ENCODE measurements at regions not wholly inside any gene's neighbourhood (a gene's known extent, or its start where the extent isn't known, plus 50 kb on each side); places are given as distances from the start of the nearest gene placed in this dataset.

DNA sequence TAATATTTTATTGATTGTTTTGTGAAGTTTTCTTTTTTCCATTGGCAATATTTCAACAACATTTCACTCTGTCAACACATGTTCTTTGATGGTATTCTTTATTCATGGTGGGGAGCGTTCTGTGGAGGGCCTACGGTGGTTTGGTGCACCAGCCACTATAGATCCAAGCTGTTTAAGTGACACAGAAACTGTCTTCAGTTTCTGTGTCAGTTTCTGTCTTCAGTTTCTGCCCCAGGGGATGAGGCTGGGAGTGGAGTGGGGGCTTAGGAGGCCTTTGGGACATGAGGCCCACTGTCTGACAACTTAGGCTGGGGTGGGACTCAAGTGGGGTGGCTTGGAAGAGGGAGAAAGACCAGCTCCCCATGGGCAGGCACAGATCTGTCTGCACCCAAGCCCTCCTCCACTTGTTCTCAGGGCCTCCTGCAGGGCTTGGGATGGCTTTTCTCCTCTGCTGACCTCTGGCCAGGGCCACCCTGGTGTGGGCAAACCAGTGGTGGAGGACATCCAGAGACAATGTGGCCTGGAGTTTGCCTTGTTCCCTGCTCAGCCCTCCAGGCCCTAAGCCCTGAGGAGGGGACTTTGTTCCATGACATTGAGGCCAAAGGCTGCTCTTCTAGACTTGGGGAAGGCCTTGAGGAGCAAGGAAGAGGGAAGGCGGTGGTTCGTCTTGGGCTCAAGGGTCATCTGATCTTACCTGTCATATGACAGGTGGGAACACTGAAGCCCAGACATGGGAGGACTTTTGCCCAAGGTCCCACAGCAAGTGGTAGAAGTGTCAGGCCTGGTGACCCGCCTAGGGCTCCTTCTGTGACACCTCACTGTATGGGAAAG, 60.3 kb upstream of the SMAD6 start:
- no peak overlapping the region for H3K4me3 Mint-ChIP-seq
- CTCF ChIA-PET, result no interaction called here
- intact Hi-C loops (cut with micrococcal nuclease), result no loop called here
- no peaks in the 10 kb centered on the region for H3K9me3 Mint-ChIP-seq
- POLR2A ChIA-PET, result no interaction called here
- no peaks in the 10 kb centered on the region for H3K27me3 Mint-ChIP-seq
- no peak overlapping the region for H3K27ac Mint-ChIP-seq
- no peak for DNase-seq
- peaks cover 10% of the 10 kb centered on the region for H3K4me1 Mint-ChIP-seq (ENCODE audit: low read depth)
- no peaks in the 10 kb centered on the region for H3K36me3 Mint-ChIP-seq

DNA sequence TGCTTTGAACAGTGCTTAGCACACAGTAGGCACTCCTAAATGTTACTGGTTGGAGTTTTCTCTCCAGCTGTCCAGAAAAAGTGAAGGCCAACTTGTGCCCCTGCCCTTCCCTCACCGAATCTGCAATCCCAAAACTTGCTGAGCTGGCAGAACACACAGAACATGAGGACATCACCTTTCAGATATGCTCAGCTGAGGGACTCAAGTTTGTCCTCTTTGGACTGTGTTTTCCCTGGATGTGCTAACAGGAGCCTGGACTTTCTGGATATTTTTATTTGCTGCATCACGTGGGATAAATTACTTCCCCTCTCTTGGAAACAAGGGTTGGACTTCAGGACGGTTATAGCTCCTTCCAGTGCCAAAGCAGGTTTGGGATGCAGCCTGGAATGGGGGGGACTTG, 59.5 kb upstream of the SMAD6 start:
- intact Hi-C loops (cut with micrococcal nuclease), result no loop called here

GRCh38 chr15:66643033-66643432, 59.0 kb upstream of the SMAD6 start:
- Mint-ChIP-seq H3K4me3 (no peak overlapping the region), H3K27me3 (no peaks in the 10 kb centered on the region), H3K36me3 (no peaks in the 10 kb centered on the region), H3K9me3 (no peaks in the 10 kb centered on the region), H3K4me1 (ENCODE audit: low read depth) (peaks cover 7% of the 10 kb centered on the region), H3K27ac (no peak overlapping the region)
- no peak for DNase-seq
- intact Hi-C loops (cut with micrococcal nuclease), result no loop called here
- POLR2A ChIA-PET, result no interaction called here
- CTCF ChIA-PET, result no interaction called here

More for the DNA sequence above, 59.5 kb upstream of the SMAD6 start:
- ChIA-PET CTCF (no interaction called here), POLR2A (no interaction called here)
- Mint-ChIP-seq H3K4me1 (ENCODE audit: low read depth) (peaks cover 10% of the 10 kb centered on the region), H3K9me3 (no peaks in the 10 kb centered on the region), H3K27ac (no peak overlapping the region), H3K36me3 (no peaks in the 10 kb centered on the region), H3K4me3 (no peak overlapping the region), H3K27me3 (no peaks in the 10 kb centered on the region)
- DNase-seq, result no peak

DNA sequence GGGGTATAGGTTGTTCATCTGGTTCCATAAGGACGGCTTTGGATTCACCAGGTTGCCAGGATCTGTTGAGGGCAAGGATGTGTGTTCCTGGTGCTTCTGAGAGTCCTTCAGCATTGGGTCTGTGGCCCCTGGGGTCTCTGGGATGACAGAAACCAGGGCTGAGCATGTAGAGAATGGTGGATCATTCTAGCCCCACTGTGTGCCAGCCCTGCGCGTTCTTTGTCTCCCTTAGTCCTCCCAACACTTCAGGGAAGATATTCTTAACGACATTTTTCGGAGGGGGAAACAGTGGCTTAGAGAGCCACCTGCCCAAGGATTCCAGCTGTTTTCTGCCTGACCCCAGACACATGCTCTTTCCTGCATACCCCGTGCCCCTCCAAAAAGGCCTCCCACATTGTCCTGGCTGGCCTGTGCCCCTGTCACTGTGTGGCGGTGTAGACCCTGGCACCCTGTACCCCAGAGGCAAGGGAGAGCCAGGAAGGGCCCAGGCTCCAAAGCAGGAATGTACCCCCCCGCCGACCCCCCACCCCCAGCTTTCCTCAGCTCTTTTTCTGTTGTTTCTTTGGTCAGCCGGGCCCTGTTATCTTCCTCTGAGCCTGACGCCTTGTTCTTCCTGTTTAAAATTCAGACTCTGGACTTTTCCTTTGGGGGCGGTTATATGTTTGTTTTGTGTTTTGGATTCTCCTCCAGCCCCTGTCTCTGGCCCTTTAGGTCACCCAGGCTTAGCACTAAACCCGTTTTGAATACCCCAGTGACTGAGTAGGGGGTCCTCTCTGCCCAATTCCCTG, 57.8 kb upstream of the SMAD6 start:
- CTCF ChIA-PET, result no interaction called here
- intact Hi-C loops (cut with micrococcal nuclease), result no loop called here
- Mint-ChIP-seq H3K36me3 (no peaks in the 10 kb centered on the region), H3K27ac (no peak overlapping the region), H3K4me3 (no peak overlapping the region), H3K27me3 (no peaks in the 10 kb centered on the region), H3K4me1 (ENCODE audit: low read depth) (no peaks in the 10 kb centered on the region), H3K9me3 (no peaks in the 10 kb centered on the region)
- no peak for DNase-seq
- POLR2A ChIA-PET, result no interaction called here

- Mint-ChIP-seq H3K9me3 (no peaks in the 10 kb centered on the region), H3K4me1 (ENCODE audit: low read depth) (no peaks in the 10 kb centered on the region), H3K27ac (no peak overlapping the region), H3K36me3 (no peaks in the 10 kb centered on the region), H3K27me3 (no peaks in the 10 kb centered on the region), H3K4me3 (no peak overlapping the region)
- intact Hi-C loops (cut with micrococcal nuclease), result no loop called here
- POLR2A ChIA-PET, result no interaction called here
- CTCF ChIA-PET, result no interaction called here
- no peak for DNase-seq
Measured at GRCh38 chr15:66644869-66645268, 57.2 kb upstream of the SMAD6 start.

DNA sequence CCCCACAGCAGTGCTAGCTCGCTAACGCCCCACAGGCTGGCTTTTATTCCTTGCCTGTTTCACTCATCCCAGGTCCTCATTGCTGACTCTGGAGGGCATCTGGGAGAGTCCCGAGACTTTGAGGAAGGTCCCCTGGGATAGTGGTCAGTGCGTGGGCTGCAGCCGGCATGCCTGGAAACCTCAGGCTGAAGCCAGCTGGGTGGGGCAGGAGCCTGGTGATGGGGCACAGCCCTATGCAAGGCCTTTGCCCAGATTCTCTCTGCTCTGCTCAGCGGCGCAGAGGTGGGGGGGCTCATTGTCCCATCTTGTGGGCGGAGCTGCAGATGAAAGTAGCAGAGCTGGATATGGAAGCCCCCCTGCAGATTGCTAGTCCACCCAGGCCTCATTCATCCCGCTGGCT, 55.7 kb upstream of the SMAD6 start:
- ChIA-PET CTCF (interaction anchor here (0.7 kb wide), 1 partner anchor 219 kb away, joined by 3 read pairs; no protein-coding TSS in a partner anchor), POLR2A (no interaction called here)
- intact Hi-C loops (cut with micrococcal nuclease), result no loop called here
- Mint-ChIP-seq H3K36me3 (no peaks in the 10 kb centered on the region), H3K27me3 (no peaks in the 10 kb centered on the region), H3K9me3 (no peaks in the 10 kb centered on the region), H3K27ac (no peak overlapping the region), H3K4me1 (ENCODE audit: low read depth) (no peaks in the 10 kb centered on the region), H3K4me3 (no peak overlapping the region)
- no peak for DNase-seq

- ChIA-PET CTCF (no interaction called here), POLR2A (no interaction called here)
- Mint-ChIP-seq H3K27ac (no peak overlapping the region), H3K4me3 (no peak overlapping the region), H3K36me3 (no peaks in the 10 kb centered on the region), H3K4me1 (ENCODE audit: low read depth) (no peaks in the 10 kb centered on the region), H3K9me3 (no peaks in the 10 kb centered on the region), H3K27me3 (no peaks in the 10 kb centered on the region)
- no peak for DNase-seq
- intact Hi-C loops (cut with micrococcal nuclease), result no loop called here
Measured at GRCh38 chr15:66646799-66647198, 55.2 kb upstream of the SMAD6 start.

- H3K27me3 Mint-ChIP-seq, result no peaks in the 10 kb centered on the region
- no peak overlapping the region for H3K27ac Mint-ChIP-seq
- ChIA-PET POLR2A (no interaction called here), CTCF (interaction anchor here (1.5 kb wide), 1 partner anchor 205 kb away, joined by 3 read pairs; no protein-coding TSS in a partner anchor)
- no peak for DNase-seq
- H3K9me3 Mint-ChIP-seq, result no peaks in the 10 kb centered on the region
- intact Hi-C loops (cut with micrococcal nuclease), result no loop called here
- no peaks in the 10 kb centered on the region for H3K4me1 Mint-ChIP-seq (ENCODE audit: low read depth)
- H3K36me3 Mint-ChIP-seq, result no peaks in the 10 kb centered on the region
- H3K4me3 Mint-ChIP-seq, result no peak overlapping the region
Measured at GRCh38 chr15:66647358-66647757, 54.7 kb upstream of the SMAD6 start.

GRCh38 chr15:66648588-66648987, 53.4 kb upstream of the SMAD6 start:
- Mint-ChIP-seq H3K27me3 (no peaks in the 10 kb centered on the region), H3K4me3 (no peak overlapping the region)
- CTCF ChIA-PET, result interaction anchor here (1.1 to 1.5 kb wide), 2 partner anchors 203 to 204 kb away, joined by 3 read pairs; no protein-coding TSS in a partner anchor

DNA sequence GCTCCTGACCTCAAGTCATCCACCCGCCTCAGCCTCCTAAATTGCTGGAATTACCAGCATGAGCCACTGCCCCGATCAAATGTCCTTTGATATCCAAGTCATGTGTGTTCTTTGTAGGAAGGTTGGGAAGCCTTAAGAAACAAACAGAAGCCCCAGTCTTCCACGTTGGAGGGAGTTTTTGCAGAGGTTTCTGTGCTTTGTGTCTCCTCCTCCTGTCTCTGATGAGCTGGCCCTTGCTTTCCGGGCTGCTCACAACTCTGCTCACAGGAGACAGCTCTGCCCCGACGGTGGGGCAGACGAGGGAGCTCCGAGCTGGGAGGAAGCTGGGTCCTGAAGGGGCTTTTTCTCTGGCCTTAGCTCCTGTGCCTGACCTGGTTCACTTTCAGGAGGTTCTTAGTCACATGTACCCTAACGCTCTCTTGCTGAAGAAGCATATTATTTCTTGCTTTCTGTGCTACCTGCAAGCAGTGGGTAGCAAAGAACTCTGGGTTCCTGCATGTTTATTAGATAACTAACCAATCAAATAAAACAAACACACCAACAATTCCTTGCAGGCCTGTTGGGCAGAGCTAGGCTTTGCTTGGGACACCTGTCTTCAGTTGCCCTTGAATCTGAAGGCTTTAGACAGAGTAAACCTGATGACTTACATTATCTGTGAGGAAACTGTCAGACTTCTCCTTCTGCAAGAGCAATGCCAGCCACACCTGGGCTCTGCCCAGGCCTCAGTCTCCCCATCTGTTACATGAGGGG, 52.6 kb upstream of the SMAD6 start:
- CTCF ChIA-PET, result interaction anchor here (1.1 kb wide), 1 partner anchor 202 kb away, joined by 3 read pairs; no protein-coding TSS in a partner anchor

More at GRCh38 chr15:66648588-66648987, 53.4 kb upstream of the SMAD6 start:
- no peaks in the 10 kb centered on the region for H3K9me3 Mint-ChIP-seq
- intact Hi-C loops (cut with micrococcal nuclease), result no loop called here
- POLR2A ChIA-PET, result no interaction called here
- H3K4me1 Mint-ChIP-seq (ENCODE audit: low read depth), result no peaks in the 10 kb centered on the region
- H3K27ac Mint-ChIP-seq, result no peak overlapping the region
- DNase-seq, result no peak
- no peaks in the 10 kb centered on the region for H3K36me3 Mint-ChIP-seq

GRCh38 chr15:66650433-66650832, 51.6 kb upstream of the SMAD6 start:
- DNase-seq, result no peak
- intact Hi-C loops (cut with micrococcal nuclease), result no loop called here
- H3K4me3 Mint-ChIP-seq, result no peak overlapping the region
- H3K9me3 Mint-ChIP-seq, result no peaks in the 10 kb centered on the region
- POLR2A ChIA-PET, result no interaction called here
- peaks cover 3% of the 10 kb centered on the region for H3K27me3 Mint-ChIP-seq
- no peak overlapping the region for H3K27ac Mint-ChIP-seq
- CTCF ChIA-PET, result no interaction called here
- H3K4me1 Mint-ChIP-seq (ENCODE audit: low read depth), result peaks cover 2% of the 10 kb centered on the region
- H3K36me3 Mint-ChIP-seq, result no peaks in the 10 kb centered on the region

More for the DNA sequence above, 52.6 kb upstream of the SMAD6 start:
- intact Hi-C loops (cut with micrococcal nuclease), result no loop called here
- POLR2A ChIA-PET, result no interaction called here
- DNase-seq, result no peak
- Mint-ChIP-seq H3K4me1 (ENCODE audit: low read depth) (no peaks in the 10 kb centered on the region), H3K27ac (no peak overlapping the region), H3K9me3 (no peaks in the 10 kb centered on the region), H3K27me3 (peaks cover 3% of the 10 kb centered on the region), H3K36me3 (no peaks in the 10 kb centered on the region), H3K4me3 (no peak overlapping the region)

DNA sequence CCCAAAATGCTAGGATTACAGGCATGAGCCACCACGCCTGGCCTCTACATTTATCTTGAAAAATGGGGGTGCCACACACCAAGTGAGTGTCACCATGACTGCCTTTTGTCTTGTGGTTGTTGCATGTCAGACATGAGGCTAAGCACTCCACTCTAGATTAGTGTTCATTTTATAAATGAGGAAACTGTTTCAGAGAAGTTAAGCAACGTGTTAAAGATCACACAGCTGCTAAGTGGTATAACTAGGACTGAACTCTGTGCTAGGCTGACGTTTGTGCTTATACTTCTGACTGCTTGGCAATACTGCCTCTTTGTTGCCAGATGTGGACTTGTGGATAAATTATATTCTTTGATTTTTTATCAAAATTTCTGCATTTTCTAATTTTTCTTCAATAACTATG, 50.8 kb upstream of the SMAD6 start:
- DNase-seq, result no peak
- peaks cover 5% of the 10 kb centered on the region for H3K4me1 Mint-ChIP-seq (ENCODE audit: low read depth)
- no peak overlapping the region for H3K4me3 Mint-ChIP-seq
- POLR2A ChIA-PET, result no interaction called here
- CTCF ChIA-PET, result no interaction called here
- H3K27ac Mint-ChIP-seq, result no peak overlapping the region
- intact Hi-C loops (cut with micrococcal nuclease), result no loop called here
- no peaks in the 10 kb centered on the region for H3K36me3 Mint-ChIP-seq
- no peaks in the 10 kb centered on the region for H3K9me3 Mint-ChIP-seq
- peaks cover 4% of the 10 kb centered on the region for H3K27me3 Mint-ChIP-seq

Measured in activated CD4-positive, alpha-beta memory T cell treated with anti-CD3 and anti-CD28 coated beads for 36 hours (primary cell).